HG03432 (cell line): ENCODE measurements at regions not wholly inside any gene's neighbourhood (a gene's known extent, or its start where the extent isn't known, plus 50 kb on each side); places are given as distances from the start of the nearest gene placed in this dataset.

Experiments used
- ATAC-seq: cut with Tn5 transposase; IDR thresholded peaks from one replicate; pipeline ENCODE4 v1.9.1; 2021; ENCODE audit warnings: mild to moderate bottlenecking, moderate library complexity; ENCODE audit not compliant: unreplicated experiment

GRCh38 chr19:30718707-30719106, 346.5 kb downstream of the ZNF536 start:
- ATAC-seq = no peak

GRCh38 chr19:30718014-30718413, 345.8 kb downstream of the ZNF536 start:
- no peak for ATAC-seq

- no peak for ATAC-seq
These were observed 345.2 kb downstream of the ZNF536 start for GRCh38 chr19:30717381-30717780.

- no peak for ATAC-seq
These were observed 340.5 kb downstream of the ZNF536 start for GRCh38 chr19:30712431-30713337.

- no peak for ATAC-seq
These were observed 339.6 kb downstream of the ZNF536 start for GRCh38 chr19:30711826-30712225.

- no peak for ATAC-seq
These were observed 339.1 kb downstream of the ZNF536 start for GRCh38 chr19:30711296-30711695.

- no peak for ATAC-seq
These were observed 338.5 kb downstream of the ZNF536 start for GRCh38 chr19:30710721-30711120.

- ATAC-seq = no peak
These were observed 336.4 kb downstream of the ZNF536 start for GRCh38 chr19:30708416-30709178.

GRCh38 chr19:30704771-30705330, 332.7 kb downstream of the ZNF536 start:
- no peak for ATAC-seq

- no peak for ATAC-seq
These were observed 331.5 kb downstream of the ZNF536 start for GRCh38 chr19:30703645-30704044.

- no peak for ATAC-seq
These were observed 329.0 kb downstream of the ZNF536 start for GRCh38 chr19:30701178-30701577.

GRCh38 chr19:30699871-30700280, 327.7 kb downstream of the ZNF536 start:
- no peak for ATAC-seq

- ATAC-seq = no peak
These were observed 324.3 kb downstream of the ZNF536 start for GRCh38 chr19:30696514-30696913.

GRCh38 chr19:30695171-30695875, 323.1 kb downstream of the ZNF536 start:
- ATAC-seq = no peak

GRCh38 chr19:30694156-30694755, 322.1 kb downstream of the ZNF536 start:
- no peak for ATAC-seq

GRCh38 chr19:30692879-30693503, 320.8 kb downstream of the ZNF536 start:
- no peak for ATAC-seq

GRCh38 chr19:30692181-30692811, 320.1 kb downstream of the ZNF536 start:
- ATAC-seq = no peak

GRCh38 chr19:30691819-30692166, 319.6 kb downstream of the ZNF536 start:
- no peak for ATAC-seq

- ATAC-seq = no peak
These were observed 319.0 kb downstream of the ZNF536 start for GRCh38 chr19:30690935-30691818.
